DMS153 (cell line): ENCODE measurements at regions not wholly inside any gene's neighbourhood (a gene's known extent, or its start where the extent isn't known, plus 50 kb on each side); places are given as distances from the start of the nearest gene placed in this dataset.
"Not testable (repeated sequence)": the region's sequence is repeated elsewhere in the genome, so short reads cannot be mapped to it uniquely, and the experiment has no call there.

ENCODE experiments used
- DNase-seq: peaks from one replicate; lab custom pipeline; 2025; lab: John Stamatoyannopoulos, UW

DNA sequence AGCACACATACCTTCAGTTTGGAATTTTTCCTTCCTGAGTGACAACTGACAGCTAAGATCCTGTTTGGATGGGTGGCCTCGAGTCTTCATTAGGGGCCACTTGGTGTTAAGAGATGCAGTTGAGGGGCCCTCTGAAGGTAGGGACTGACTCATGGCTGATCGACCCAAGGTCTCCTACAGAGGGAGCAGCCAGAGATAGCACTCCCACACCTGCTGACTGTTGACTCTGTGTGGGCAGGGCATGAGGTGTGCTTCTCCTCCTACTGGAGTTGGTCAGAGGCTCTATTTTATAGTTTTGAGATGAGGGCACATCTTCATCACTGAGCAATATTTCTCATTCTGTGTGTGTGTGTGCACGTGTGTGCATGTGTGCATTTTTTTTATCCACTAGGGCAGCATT is 378.8 kb upstream of the PODXL start:
- no peak for DNase-seq

DNA sequence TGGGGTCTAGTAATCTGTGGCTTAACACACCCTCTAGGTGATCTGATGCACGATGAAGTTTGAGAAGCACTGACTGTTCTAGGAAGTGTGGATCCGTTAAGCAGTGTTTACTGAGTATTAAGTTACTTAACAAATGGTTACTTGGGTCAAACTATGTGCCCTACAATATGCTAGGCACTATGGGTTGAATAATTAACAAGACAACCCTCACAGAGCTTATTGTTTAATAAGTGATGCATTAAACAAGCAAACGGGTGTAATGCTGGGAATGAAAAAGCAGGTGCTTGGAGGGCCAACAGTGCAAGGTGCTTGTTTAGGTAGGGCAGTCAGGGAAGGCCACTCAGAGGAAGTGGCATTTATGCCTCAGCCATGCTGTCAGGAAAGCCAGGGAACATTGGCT is 378.0 kb upstream of the PODXL start:
- DNase-seq = no peak

DNA sequence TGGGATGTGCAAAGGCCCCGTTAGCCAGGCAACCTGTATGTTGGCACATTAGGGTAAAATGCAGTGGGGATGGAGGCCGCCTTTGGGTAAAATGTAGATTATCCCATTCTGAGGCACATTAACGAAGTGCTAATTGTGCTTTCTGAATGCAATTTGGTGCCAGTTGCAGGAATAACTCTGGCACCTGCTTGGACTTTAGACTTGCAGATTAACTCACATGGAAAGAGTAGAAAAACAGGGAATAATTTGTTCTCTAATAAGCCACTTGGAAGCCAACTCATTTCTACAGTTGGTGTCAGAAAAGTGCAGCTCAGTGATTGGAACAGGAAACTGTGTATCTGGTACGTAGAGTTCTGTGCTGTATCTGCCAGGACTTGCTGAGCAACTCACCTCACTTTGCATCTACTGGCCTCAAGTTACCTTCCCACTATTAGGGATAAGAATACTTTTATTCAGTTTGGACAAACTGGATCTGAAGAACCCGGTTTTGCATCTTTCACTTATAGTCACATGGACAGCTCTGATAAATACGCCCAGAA is 377.4 kb upstream of the PODXL start:
- no peak for DNase-seq

DNA sequence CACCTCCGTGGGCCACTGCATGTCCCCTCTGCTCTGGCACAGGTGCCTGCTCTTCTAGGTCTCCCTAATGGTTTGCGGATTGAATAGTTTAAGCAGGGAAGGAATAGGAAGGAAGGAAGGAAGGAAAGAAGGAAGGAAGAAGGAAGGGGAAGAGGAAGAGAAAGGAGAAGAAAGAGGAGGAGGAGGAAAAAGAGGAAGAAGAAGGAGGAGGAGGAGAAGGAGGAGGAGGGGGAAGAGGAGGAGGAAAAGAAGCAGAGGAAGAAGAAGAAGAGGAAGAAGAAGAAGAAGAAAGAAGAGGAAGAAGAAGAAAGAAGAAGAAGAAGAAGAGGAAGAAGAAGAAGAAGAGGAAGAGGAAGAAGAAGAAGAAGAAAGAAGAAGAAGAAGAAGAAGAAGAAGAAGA is 376.8 kb upstream of the PODXL start:
- DNase-seq = not testable (repeated sequence)

DNA sequence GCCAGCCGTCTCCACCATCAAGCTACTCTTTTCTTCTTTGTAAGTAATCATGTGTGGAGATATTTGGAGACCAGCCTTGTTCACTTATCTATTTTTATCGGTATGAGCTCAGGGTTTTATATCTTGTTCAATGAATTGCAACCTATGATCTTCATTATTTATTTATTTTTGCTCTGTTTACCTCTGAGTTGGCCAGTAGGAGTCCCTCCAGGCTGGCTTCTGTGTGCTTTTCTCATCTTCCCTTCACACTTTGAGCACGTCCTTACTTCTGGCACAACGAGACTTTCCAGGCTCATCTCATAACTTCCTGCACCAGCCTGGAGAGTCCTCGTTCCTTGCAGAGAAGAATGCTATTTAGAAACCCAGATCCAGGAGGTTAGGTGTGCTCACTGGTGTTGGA is 375.8 kb upstream of the PODXL start:
- DNase-seq = no peak

DNA sequence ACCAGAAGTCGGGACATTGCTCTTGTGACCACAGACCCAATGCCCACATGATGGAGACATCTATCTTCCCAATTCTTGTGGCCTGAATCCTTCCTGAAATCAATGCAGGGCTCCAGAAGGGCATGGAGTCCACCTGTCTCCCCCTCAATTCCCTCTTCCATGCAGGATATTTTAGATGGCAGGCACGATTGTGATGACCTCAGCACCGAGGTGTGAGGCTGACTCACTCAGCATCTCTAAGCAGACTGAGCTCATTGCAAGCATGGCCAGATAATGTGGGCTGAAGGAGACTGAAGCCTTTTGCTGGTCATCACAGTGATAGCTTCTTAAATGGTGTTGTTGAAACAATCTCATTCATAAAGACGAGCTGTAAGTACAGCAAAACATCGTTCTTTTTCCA is 374.9 kb upstream of the PODXL start:
- no peak for DNase-seq

DNA sequence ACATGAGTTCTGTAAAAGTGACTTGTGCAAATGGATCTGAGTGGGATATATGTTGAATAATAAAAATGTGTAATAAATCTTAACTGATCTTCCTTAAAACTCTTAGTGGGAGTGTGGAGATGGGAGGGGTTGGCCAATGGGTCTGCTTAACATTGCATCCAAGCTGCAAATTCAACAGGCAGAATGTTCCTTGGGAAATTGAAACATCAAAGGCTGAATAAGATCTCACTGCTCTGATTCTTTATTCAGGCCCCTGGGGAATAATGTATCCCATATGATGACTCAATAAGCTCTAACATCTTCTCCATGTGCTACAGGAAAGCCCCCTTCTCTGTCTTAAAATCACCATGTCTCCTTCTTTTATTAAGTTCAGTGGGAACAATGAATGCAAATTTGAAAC is 373.2 kb upstream of the PODXL start:
- DNase-seq = no peak

DNA sequence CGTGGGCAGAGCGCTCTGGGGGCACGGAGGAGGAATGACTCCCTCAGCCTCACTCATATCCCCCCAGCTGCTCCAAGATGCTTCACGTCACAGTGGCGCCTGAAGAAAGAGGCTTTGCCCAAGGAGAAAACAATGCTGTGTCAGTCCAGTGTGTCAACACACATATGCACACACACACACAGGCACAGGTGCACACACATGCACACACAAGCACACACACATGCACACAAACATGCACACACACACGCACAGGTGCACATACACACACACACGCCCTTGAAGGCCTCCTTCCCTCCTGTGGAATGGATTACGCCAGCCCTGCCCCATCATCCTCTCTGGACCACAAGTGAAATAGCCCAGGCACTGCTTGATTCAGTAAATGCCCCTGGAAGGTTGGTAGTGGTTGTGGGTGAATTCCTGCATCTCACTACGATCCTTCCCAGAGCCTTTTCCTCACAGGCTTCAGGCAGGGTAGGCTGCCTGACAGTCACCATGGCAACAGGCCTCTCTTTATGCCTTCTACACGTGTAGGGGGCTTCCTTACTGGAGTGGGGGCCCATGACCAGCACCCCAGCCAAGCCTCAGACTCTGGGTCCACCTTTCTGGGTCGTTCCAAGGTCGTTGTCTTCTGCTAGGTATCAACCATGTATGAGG is 371.5 kb upstream of the PODXL start:
- DNase-seq = no peak

DNA sequence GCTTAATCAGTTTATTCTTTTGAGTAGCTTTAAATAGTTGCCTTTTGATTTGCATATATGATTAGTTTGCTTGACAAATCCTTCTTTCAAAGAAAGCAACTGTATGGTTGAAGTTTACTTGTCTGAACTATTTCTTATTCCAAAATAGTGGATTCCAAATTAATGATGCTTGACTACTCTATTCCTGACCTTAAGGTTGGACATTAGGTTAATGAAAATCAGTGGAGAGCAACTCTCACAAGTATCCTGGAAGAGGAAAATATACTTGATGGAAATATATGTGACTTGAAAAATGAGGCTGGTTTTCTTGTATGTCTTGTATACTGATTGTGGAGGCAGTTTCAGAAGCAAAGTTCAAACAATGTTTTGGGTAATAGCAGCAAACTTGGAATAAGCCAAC is 369.2 kb upstream of the PODXL start:
- DNase-seq = no peak

DNA sequence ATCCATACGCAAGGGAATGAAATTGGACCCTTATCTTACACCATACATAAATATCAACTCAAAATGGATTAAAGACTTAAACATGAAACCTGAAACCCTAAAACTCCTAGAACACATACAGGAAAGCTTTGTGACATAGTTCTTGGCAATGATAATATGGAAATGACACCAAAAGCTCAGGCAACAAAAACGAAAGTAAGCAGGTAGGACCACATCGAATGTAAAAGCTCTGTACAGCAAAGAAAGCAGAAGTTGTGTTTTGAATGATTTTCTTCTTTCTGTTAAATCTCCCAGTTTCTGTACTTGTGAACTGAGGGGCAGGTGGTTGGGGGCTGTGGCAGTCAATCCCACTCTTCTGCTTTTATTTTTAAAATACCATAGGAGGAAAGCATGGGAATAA is 368.4 kb upstream of the PODXL start:
- no peak for DNase-seq

DNA sequence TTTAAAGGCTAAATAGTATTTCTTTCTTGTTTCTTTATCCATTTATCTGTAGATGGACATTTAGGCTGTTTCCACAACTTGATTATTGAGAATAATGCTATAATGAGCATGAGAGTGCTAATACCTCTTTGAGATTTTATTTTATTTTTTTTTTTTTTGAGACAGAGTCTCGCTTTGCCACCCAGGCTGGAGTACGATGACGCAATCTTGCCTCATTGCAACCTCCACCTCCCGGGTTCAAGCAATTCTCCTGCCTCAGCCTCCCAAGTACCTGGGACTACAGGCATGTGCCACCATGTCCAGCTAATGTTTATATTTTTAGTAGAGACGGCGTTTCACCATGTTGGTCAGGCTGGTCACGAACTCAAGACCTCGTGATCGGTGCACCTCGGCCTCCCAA is 366.5 kb upstream of the PODXL start:
- DNase-seq = not testable (repeated sequence)

DNA sequence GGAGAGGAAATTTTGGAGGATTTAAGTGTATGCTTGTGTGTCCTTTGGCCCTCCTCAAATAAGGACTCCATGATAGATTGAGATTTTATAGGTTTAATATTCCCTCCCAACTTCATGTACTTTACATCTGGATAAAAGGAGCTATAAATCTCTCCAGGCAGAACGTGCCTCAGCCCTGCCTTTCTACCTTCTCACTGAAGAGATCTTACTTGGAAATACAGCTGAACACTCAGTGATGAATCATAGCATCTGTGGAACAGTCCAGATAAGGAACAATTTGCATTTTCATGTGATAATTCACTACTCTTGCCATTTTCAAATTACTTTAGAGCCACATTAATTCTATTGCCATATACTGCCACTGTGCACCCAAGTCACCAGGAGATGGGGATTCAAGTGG is 364.6 kb upstream of the PODXL start:
- no peak for DNase-seq

DNA sequence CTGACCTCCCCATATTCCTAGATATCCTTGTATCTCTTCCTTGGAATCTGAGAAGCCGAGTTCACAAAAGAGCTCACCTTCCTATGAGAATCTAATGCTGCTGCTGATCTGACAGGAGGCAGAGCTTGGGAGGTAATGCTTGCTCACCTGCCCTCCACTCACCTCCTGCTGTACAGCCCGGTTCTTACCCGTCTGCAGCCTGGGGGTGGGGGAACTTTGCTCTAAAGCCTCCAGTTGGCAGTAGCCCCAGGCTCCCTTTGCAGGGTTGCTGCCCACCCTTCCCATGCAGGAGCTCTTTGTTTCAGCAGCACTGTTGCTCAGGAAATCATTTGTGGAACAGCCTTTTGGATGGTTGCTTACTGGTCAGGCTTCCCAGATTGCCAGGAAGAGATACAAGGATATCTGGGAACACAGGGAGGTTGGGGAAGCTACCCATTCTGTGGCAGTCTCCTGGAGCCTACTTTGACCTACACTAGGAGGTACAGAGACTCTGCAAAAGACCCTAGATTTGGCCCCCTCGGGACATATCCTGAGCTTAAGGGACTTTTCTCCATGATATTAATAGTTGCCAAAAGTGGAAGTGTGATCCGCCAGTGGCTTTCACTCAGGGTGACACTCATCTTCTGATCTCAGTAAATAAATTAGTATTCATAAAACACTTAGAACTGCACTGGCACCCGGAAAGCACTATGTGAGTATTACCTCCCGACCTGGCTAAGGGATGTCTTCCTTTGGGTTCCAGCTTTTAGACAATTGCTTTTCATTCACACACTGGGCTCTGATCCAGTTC is 363.7 kb upstream of the PODXL start:
- no peak for DNase-seq

DNA sequence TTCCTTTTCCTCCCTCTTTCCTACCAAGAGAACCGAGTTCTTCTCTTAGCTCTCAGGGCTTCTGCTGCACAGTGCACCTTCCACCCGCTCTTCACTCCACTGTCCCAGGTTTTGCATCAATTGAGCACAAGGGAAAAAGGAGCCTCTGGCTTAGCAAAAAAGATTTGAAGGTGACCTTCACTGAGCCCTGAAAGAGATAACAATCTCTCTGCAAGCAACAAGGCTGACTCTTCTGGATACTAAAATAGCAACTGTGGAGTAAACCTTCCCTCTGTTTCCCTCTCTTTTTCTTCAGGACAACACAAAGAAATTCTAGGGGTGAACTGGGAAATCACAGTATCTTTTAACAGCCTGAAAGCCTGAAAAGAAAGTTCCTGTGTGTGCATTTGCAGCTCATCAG is 354.7 kb upstream of the PODXL start:
- no peak for DNase-seq

DNA sequence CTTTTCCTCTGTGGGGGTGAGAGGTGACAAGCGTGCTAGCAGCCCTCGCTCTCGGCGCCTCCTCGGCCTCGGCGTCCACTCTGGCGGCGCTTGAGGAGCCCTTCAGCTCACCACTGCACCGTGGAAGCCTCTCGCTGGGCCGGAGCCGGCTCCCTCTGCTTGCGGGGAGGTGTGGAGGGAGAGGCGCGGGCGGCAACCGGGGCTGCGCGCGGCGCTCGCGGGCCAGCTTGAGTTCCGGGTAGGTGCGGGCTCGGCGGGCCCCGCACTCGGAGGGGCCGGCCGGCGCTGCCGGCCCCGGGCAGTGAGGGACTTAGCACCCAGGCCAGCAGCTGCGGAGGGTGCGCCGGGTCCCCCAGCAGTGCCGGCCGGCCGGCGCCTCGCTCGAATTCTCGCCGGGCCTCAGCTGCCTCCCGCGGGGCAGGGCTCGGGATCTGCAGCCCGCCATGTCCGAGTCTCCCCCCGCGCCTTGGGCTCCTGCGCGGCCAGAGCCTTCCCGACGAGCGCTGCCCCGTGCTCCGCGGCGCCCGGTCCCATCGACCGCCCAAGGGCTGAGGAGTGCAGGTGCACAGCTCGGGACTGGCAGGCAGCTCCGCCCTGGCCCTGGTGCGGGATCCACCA is 352.8 kb upstream of the PODXL start:
- no peak for DNase-seq

DNA sequence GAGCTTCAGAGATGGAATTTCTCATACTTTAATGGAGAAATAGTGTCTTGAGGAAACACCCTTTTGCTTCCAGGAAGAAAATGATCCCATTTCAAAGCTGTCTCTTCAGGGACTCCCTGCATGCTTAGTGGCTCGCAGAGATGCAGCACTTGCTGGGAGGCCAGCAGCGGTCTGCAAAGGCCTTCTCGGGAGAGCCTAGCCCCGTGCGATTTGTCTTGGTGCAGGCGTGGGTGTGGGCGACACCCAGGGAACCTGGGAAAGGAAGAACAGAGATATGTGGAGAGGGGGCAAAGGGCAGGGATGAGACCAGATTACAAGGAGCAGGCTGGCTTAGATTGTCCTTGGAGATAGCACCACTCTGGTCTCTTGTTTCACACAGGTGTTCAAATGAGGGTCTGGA is 352.3 kb upstream of the PODXL start:
- DNase-seq = no peak

DNA sequence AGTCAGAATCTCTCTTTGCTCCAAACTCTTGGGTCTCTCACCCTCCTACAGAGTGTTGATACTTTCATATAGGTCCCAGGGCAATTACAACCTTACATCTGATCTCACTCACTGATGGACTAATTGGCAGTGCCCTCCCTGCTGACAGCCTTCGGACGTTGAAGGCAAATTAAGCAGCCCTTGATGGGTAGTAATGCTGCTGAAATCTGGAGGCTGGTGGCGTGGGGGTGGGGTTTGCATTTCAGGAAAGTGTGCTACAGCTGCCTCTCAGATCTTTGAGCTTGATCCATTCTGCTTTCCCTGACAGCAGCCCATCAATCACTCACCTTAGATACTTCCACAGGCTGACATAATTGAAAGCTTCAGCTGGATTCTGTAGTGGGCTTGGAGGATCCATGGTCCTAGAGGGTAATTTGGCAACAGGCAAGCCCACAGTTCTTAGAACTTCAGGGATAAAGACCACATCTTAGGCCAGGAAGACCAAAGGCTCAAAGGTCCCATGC is 349.1 kb upstream of the PODXL start:
- DNase-seq = no peak

DNA sequence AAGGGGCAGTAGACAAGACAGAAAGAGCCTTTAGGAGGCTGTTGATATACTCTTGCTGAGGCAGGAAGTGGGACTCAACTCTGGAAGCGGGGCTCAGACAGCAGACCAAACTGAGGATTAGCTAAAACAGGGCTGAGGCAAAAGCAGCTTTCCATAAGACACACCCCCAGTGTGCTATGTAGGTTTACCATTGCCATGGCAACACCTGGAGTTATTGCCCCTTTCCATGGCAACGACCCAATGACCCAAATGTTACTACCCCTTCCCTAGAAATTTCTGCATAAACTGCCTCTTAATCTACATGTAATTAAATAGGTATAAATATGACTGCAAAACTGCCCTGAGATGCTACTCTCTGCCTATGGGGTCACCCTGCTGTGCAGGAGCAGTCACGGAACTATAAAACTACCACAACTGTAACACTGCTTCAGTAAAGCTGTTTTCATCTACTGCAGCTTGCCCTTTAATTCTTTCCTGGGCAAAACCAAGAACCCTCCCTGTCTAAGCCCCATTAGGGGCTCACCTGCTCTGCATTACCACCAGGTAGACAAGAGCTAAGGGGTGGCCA is 348.4 kb upstream of the PODXL start:
- no peak for DNase-seq

DNA sequence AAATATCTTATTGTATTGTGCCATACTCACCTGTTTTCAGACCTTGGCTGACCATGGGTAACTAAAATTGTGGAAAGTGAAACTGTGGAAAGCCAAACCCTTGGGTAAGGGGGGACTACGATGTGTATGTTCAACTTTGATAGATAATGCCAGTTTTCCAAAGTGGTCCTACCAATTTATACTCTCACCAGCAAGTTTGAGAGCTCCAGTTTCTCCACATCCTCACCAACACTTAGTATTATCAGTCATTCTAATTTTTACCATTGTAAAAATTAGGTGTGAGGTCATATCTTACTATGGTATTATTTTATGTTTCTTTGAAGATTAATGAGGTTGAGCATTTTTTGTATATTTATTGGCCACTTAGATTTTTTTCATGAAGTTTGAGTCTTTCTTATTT is 346.9 kb upstream of the PODXL start:
- no peak for DNase-seq

DNA sequence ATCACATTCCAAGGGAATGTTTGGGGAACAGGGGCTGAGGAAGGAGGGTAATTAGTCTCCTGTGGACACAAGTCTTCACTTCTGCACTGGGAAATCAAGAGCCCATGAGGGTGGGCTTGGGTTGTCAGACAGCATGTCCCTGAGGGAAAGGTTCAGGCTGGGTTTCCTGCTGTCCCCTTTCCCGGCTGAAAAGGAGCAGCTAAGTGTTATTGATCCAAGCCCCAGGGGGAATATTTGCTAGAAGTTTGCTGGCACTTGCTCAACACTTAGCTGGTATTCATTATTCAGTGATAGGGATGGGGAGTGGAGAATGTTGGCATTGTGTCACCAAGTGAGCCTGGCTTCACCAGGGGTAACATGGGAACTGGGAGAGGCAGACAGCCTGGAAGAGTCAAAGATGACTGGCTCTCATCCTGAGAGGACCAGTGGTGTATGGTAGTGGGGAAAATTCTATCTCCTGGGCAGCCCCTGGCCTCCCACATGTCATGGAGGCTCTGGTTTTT is 344.4 kb upstream of the PODXL start:
- DNase-seq = no peak

DNA sequence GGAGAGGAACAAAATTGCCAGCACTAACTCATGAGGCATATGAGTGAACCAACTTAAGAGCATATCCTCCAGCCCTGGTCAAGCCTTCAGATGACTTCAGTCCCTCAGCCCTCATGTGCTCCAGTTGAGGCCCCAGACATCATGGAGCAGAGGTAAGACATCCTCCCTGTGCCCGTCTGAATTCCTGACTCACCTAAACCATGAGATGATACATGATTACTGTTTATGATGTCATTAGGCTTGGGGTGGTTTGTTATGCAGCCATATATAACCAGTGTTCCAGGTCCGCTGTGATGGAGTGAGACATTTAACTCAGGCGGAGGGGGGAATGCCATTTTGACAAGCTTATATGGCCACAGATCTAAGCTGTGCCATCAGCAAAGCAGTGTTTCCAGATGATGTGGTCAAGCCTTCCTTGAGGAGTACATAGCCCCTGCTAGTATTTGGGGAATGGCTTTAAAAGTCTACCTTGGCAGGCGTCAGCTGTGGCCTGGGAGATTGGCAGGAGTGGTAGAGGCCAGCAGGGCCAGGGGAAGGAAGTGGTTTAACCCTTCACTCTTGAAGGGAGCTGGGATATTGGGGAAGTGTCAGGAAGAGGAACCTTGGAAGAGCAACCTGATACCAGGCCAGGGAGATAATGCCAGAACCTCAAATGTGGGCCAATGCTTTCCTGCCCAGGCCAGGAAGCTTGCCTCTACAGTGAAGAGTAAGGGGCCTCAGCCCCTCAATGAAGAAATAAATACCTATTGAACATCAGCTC is 343.0 kb upstream of the PODXL start:
- DNase-seq = no peak

DNA sequence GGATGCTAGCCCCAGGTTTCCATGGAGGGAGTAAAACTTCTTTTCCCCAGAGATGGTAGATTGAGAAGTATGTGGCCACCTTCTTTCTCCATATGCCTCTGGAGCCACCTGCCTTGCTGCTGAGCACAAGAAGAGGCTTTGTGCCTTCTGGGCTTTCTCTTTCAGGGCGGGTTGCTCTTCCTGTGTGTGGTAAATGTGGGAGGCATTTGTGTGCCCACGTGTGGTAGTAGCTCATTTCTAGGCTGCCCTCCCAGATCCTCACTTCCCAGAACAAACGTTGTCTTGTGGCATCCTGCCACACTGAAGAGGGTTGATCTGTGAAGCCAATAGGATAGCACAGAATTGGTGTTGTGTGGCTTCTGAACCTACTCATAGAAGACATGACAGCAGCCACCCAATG is 342.0 kb upstream of the PODXL start:
- DNase-seq = no peak
